ENCODE measurements at regions not wholly inside any gene's neighbourhood (a gene's known extent, or its start where the extent isn't known, plus 50 kb on each side); places are given as distances from the start of the nearest gene placed in this dataset.

GRCh38 chr5:68381060-68381459, 165.5 kb downstream of the PIK3R1 start:
- Histone ChIP-seq H3K36me3 (ENCODE audit: insufficient read depth, low read length) (no peaks in the 10 kb centered on the region), H3K27ac (ENCODE audit: low read depth, low read length, poor library complexity, severe bottlenecking) (no peak overlapping the region), H4K20me1 (ENCODE audit: insufficient read depth, low read length) (no peaks in the 10 kb centered on the region), H3K4me2 (ENCODE audit: low read length) (no peak overlapping the region), H3K9me2 (ENCODE audit: insufficient read depth, low read length) (no peaks in the 10 kb centered on the region), H3K4me3 (ENCODE audit: low read depth, low read length, poor library complexity, severe bottlenecking) (no peak overlapping the region), H3K4me1 (ENCODE audit: insufficient read depth, low read length, poor library complexity, severe bottlenecking) (no peaks in the 10 kb centered on the region), H3K9me3 (ENCODE audit: low read length) (no peaks in the 10 kb centered on the region), H2AFZ (ENCODE audit: low read length) (no peak overlapping the region), H3K79me2 (ENCODE audit: insufficient read depth, low read depth, low read length) (no peaks in the 10 kb centered on the region)
- intact Hi-C loops (cut with micrococcal nuclease; ENCODE audit: unreplicated experiment): no loop called here
- no TSS peak for BruUV-seq (replicated peaks)
- TF ChIP-seq EZH2phosphoT487 (IDR thresholded peaks at IDR 0.05; ENCODE audit: borderline replicate concordance, low read depth, low read length): no peak
- TF ChIP-seq, protein P1, sequence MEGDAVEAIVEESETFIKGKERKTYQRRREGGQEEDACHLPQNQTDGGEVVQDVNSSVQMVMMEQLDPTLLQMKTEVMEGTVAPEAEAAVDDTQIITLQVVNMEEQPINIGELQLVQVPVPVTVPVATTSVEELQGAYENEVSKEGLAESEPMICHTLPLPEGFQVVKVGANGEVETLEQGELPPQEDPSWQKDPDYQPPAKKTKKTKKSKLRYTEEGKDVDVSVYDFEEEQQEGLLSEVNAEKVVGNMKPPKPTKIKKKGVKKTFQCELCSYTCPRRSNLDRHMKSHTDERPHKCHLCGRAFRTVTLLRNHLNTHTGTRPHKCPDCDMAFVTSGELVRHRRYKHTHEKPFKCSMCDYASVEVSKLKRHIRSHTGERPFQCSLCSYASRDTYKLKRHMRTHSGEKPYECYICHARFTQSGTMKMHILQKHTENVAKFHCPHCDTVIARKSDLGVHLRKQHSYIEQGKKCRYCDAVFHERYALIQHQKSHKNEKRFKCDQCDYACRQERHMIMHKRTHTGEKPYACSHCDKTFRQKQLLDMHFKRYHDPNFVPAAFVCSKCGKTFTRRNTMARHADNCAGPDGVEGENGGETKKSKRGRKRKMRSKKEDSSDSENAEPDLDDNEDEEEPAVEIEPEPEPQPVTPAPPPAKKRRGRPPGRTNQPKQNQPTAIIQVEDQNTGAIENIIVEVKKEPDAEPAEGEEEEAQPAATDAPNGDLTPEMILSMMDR (conservative IDR thresholded peaks at IDR 0.05; ENCODE audit: low read length): no peak
- no peak for DNase-seq (ENCODE audit: low spot score)
- POLR2A ChIA-PET: no interaction called here
- CTCF ChIA-PET (ENCODE audit: unreplicated experiment): no interaction called here

GRCh38 chr5:68381909-68382308, 166.4 kb downstream of the PIK3R1 start:
- H3K4me2 ChIP-seq (ENCODE audit: low read length): no peak overlapping the region
- no peak overlapping the region for H3K4me3 ChIP-seq (ENCODE audit: low read depth, low read length, poor library complexity, severe bottlenecking)
- no peak overlapping the region for H2AFZ ChIP-seq (ENCODE audit: low read length)
- POLR2A ChIA-PET: no interaction called here
- no peaks in the 10 kb centered on the region for H3K79me2 ChIP-seq (ENCODE audit: insufficient read depth, low read depth, low read length)
- no TSS peak for BruUV-seq (replicated peaks)
- H3K36me3 ChIP-seq (ENCODE audit: insufficient read depth, low read length): no peaks in the 10 kb centered on the region
- TF ChIP-seq EZH2phosphoT487 (IDR thresholded peaks at IDR 0.05; ENCODE audit: borderline replicate concordance, low read depth, low read length): no peak
- TF ChIP-seq, protein P1 (conservative IDR thresholded peaks at IDR 0.05; ENCODE audit: low read length): no peak
- H3K9me3 ChIP-seq (ENCODE audit: low read length): no peaks in the 10 kb centered on the region
- H4K20me1 ChIP-seq (ENCODE audit: insufficient read depth, low read length): no peaks in the 10 kb centered on the region
- H3K9me2 ChIP-seq (ENCODE audit: insufficient read depth, low read length): no peaks in the 10 kb centered on the region
- no peak for DNase-seq (ENCODE audit: low spot score)
- intact Hi-C loops (cut with micrococcal nuclease; ENCODE audit: unreplicated experiment): no loop called here
- no peaks in the 10 kb centered on the region for H3K4me1 ChIP-seq (ENCODE audit: insufficient read depth, low read length, poor library complexity, severe bottlenecking)
- no peak overlapping the region for H3K27ac ChIP-seq (ENCODE audit: low read depth, low read length, poor library complexity, severe bottlenecking)
- CTCF ChIA-PET (ENCODE audit: unreplicated experiment): no interaction called here

- Histone ChIP-seq H3K4me2 (ENCODE audit: low read length) (no peak overlapping the region), H3K79me2 (ENCODE audit: insufficient read depth, low read depth, low read length) (no peaks in the 10 kb centered on the region), H3K27ac (ENCODE audit: low read depth, low read length, poor library complexity, severe bottlenecking) (no peak overlapping the region), H4K20me1 (ENCODE audit: insufficient read depth, low read length) (no peaks in the 10 kb centered on the region), H3K9me3 (ENCODE audit: low read length) (no peaks in the 10 kb centered on the region), H3K4me1 (ENCODE audit: insufficient read depth, low read length, poor library complexity, severe bottlenecking) (no peaks in the 10 kb centered on the region), H3K4me3 (ENCODE audit: low read depth, low read length, poor library complexity, severe bottlenecking) (no peak overlapping the region), H3K9me2 (ENCODE audit: insufficient read depth, low read length) (no peaks in the 10 kb centered on the region), H3K36me3 (ENCODE audit: insufficient read depth, low read length) (no peaks in the 10 kb centered on the region), H2AFZ (ENCODE audit: low read length) (no peak overlapping the region)
- no TSS peak for BruUV-seq (replicated peaks)
- no peak for TF ChIP-seq EZH2phosphoT487 (IDR thresholded peaks at IDR 0.05; ENCODE audit: borderline replicate concordance, low read depth, low read length)
- TF ChIP-seq, protein P1 (conservative IDR thresholded peaks at IDR 0.05; ENCODE audit: low read length): no peak
- no peak for DNase-seq (ENCODE audit: low spot score)
- CTCF ChIA-PET (ENCODE audit: unreplicated experiment): no interaction called here
- intact Hi-C loops (cut with micrococcal nuclease; ENCODE audit: unreplicated experiment): no loop called here
- POLR2A ChIA-PET: no interaction called here
Observed at GRCh38 chr5:68382640-68383039, 167.1 kb downstream of the PIK3R1 start.
